Neural progenitor cell (in vitro differentiated cells): ENCODE measurements at regions not wholly inside any gene's neighbourhood (a gene's known extent, or its start where the extent isn't known, plus 50 kb on each side); places are given as distances from the start of the nearest gene placed in this dataset.

ENCODE experiments used
- EZH2phosphoT487 ChIP-seq: fragments of 200-600 bp; sonication (generic); IDR thresholded peaks from 2 replicates; pipeline ENCODE4 v1.6.1; 2017; ENCODE audit warnings: antibody characterized with exemption
- TF ChIP-seq, protein P1 (sequence below): fragments of 200-600 bp; sonication (generic); IDR thresholded peaks from 2 replicates; pipeline ENCODE4 v1.5.1; 2017; ENCODE audit warnings: antibody characterized with exemption, mild to moderate bottlenecking

- TF ChIP-seq, protein P1, sequence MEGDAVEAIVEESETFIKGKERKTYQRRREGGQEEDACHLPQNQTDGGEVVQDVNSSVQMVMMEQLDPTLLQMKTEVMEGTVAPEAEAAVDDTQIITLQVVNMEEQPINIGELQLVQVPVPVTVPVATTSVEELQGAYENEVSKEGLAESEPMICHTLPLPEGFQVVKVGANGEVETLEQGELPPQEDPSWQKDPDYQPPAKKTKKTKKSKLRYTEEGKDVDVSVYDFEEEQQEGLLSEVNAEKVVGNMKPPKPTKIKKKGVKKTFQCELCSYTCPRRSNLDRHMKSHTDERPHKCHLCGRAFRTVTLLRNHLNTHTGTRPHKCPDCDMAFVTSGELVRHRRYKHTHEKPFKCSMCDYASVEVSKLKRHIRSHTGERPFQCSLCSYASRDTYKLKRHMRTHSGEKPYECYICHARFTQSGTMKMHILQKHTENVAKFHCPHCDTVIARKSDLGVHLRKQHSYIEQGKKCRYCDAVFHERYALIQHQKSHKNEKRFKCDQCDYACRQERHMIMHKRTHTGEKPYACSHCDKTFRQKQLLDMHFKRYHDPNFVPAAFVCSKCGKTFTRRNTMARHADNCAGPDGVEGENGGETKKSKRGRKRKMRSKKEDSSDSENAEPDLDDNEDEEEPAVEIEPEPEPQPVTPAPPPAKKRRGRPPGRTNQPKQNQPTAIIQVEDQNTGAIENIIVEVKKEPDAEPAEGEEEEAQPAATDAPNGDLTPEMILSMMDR = no peak
- no peak for TF ChIP-seq EZH2phosphoT487
Measured at GRCh38 chr4:177097291-177097690, 212.4 kb upstream of the NEIL3 start.
